ENCODE measurements at regions not wholly inside any gene's neighbourhood (a gene's known extent, or its start where the extent isn't known, plus 50 kb on each side); places are given as distances from the start of the nearest gene placed in this dataset.

DNA sequence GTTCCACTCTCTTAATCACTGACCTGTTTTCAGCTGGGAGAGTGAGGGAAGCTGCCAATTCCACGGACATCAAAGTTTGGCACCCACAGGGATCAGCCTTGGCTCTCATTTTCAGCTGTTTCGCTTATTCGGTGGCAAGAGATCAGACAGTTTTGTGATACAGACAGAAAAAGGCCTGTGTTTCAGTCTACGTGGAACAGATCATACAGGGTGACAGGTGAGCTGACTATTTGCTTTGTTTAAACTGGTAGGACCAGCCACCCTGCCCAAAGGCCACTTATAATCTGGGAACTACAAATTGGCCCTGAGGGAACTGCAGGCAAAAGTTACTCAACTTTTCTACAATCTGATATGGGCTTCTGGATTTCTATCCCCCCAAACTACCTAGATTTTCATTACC is 128.6 kb downstream of the ZNF467 start:
- TF ChIP-seq POLR2A (IDR thresholded peaks at IDR 0.05), result no peak
- TF ChIP-seq, protein P1, sequence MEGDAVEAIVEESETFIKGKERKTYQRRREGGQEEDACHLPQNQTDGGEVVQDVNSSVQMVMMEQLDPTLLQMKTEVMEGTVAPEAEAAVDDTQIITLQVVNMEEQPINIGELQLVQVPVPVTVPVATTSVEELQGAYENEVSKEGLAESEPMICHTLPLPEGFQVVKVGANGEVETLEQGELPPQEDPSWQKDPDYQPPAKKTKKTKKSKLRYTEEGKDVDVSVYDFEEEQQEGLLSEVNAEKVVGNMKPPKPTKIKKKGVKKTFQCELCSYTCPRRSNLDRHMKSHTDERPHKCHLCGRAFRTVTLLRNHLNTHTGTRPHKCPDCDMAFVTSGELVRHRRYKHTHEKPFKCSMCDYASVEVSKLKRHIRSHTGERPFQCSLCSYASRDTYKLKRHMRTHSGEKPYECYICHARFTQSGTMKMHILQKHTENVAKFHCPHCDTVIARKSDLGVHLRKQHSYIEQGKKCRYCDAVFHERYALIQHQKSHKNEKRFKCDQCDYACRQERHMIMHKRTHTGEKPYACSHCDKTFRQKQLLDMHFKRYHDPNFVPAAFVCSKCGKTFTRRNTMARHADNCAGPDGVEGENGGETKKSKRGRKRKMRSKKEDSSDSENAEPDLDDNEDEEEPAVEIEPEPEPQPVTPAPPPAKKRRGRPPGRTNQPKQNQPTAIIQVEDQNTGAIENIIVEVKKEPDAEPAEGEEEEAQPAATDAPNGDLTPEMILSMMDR (IDR thresholded peaks at IDR 0.05), result no peak
